SK-N-SH treated with all-trans-retinoic acid at 6 μM for 48 hours (cell line): ENCODE measurements at regions not wholly inside any gene's neighbourhood (a gene's known extent, or its start where the extent isn't known, plus 50 kb on each side); places are given as distances from the start of the nearest gene placed in this dataset.

Experiments
- ATAC-seq: fragments of 200-7000 bp; cut with Tn5 transposase; 3 replicates; pipeline ENCODE4 v1.9.1; 2020; ENCODE audit warnings: mild to moderate bottlenecking, moderate library complexity
- ARNTL ChIP-seq: fragments of 450-650 bp; formaldehyde crosslinking; IDR thresholded peaks from 2 replicates; pipeline ENCODE4 v1.5.0; 2020; ENCODE audit warnings: low read depth, mild to moderate bottlenecking, moderate library complexity, borderline replicate concordance
- BACH2 ChIP-seq: fragments of 250-450 bp; sonication (Bioruptor Pico); IDR thresholded peaks from 2 replicates; pipeline ENCODE4 v1.9.0; 2021; ENCODE audit warnings: mild to moderate bottlenecking, borderline replicate concordance
- CREB5 ChIP-seq: fragments of 250-450 bp; sonication (Bioruptor Pico); IDR thresholded peaks from 2 replicates; pipeline ENCODE4 v1.5.1; 2020; ENCODE audit warnings: low read depth, mild to moderate bottlenecking, moderate library complexity
- CSRNP3 ChIP-seq: fragments of 250-450 bp; sonication (Bioruptor Pico); IDR thresholded peaks from 2 replicates; pipeline ENCODE4 v1.5.1; 2021; ENCODE audit warnings: mild to moderate bottlenecking, moderate library complexity
- ESRRG ChIP-seq: fragments of 250-450 bp; sonication (Bioruptor Pico); IDR thresholded peaks from 2 replicates; pipeline ENCODE4 v1.6.1; 2021; ENCODE audit warnings: mild to moderate bottlenecking
- GLIS3 ChIP-seq: fragments of 250-450 bp; sonication (Bioruptor Pico); IDR thresholded peaks from 2 replicates; pipeline ENCODE4 v1.5.0; 2020; ENCODE audit warnings: mild to moderate bottlenecking, moderate library complexity
- ISL1 ChIP-seq: fragments of 250-450 bp; sonication (Bioruptor Pico); IDR thresholded peaks from 2 replicates; pipeline ENCODE4 v2.1.2; 2022; ENCODE audit warnings: mild to moderate bottlenecking, moderate library complexity
- OSR1 ChIP-seq: fragments of 250-450 bp; sonication (Bioruptor Pico); IDR thresholded peaks from 2 replicates; pipeline ENCODE4 v1.8.0; 2022; ENCODE audit warnings: moderate library complexity, mild to moderate bottlenecking, inconsistent platforms
- PATZ1 ChIP-seq: fragments of 250-450 bp; sonication (Bioruptor Pico); IDR thresholded peaks from 2 replicates; pipeline ENCODE4 v1.8.0; 2020; ENCODE audit warnings: mild to moderate bottlenecking, moderate library complexity, borderline replicate concordance
- PPARA ChIP-seq: fragments of 250-450 bp; sonication (Bioruptor Pico); IDR thresholded peaks from 2 replicates; pipeline ENCODE4 v1.5.0; 2020; ENCODE audit warnings: mild to moderate bottlenecking, borderline replicate concordance
- RARB ChIP-seq: fragments of 250-450 bp; sonication (Bioruptor Pico); IDR thresholded peaks from 2 replicates; pipeline ENCODE4 v1.8.0; 2021; ENCODE audit warnings: mild to moderate bottlenecking, moderate library complexity
- SNAI2 ChIP-seq: fragments of 250-450 bp; sonication (Bioruptor Pico); IDR thresholded peaks from 2 replicates; pipeline ENCODE4 v1.5.0; 2020; ENCODE audit warnings: mild to moderate bottlenecking, moderate library complexity
- TCF4 ChIP-seq: fragments of 250-450 bp; sonication (Bioruptor Pico); IDR thresholded peaks from 2 replicates; pipeline ENCODE4 v1.8.0; 2021; ENCODE audit warnings: mild to moderate bottlenecking, moderate library complexity, borderline replicate concordance
- TOX ChIP-seq: fragments of 250-450 bp; sonication (Bioruptor Pico); IDR thresholded peaks from 2 replicates; pipeline ENCODE4 v1.8.0; 2021; ENCODE audit warnings: mild to moderate bottlenecking, moderate library complexity, borderline replicate concordance
- TSHZ2 ChIP-seq: fragments of 250-450 bp; sonication (Bioruptor Pico); IDR thresholded peaks from 2 replicates; pipeline ENCODE4 v1.5.0; 2020; ENCODE audit warnings: mild to moderate bottlenecking, moderate library complexity
- ZC3H10 ChIP-seq: fragments of 250-450 bp; sonication (Bioruptor Pico); IDR thresholded peaks from 2 replicates; pipeline ENCODE4 v1.5.1; 2021; ENCODE audit warnings: mild to moderate bottlenecking, moderate library complexity
- ZFP3 ChIP-seq: fragments of 250-450 bp; sonication (Bioruptor Pico); IDR thresholded peaks from 2 replicates; pipeline ENCODE4 v1.5.0; 2020; ENCODE audit warnings: mild to moderate bottlenecking, moderate library complexity
- ZFP30 ChIP-seq: fragments of 450-650 bp; formaldehyde crosslinking; IDR thresholded peaks from 2 replicates; pipeline ENCODE4 v1.5.0; 2022; ENCODE audit warnings: mild to moderate bottlenecking, moderate library complexity
- ZNF565 ChIP-seq: fragments of 450-650 bp; formaldehyde crosslinking; conservative IDR thresholded peaks from 2 replicates; pipeline ENCODE4 v1.5.0; 2020; ENCODE audit warnings: low read depth, mild to moderate bottlenecking, moderate library complexity
- ZNF70 ChIP-seq: fragments of 450-650 bp; formaldehyde crosslinking; IDR thresholded peaks from 2 replicates; pipeline ENCODE4 v1.5.0; 2020; ENCODE audit warnings: mild to moderate bottlenecking, moderate library complexity
- ZNF8 ChIP-seq: fragments of 450-650 bp; formaldehyde crosslinking; IDR thresholded peaks from 2 replicates; pipeline ENCODE4 v1.5.0; 2020; ENCODE audit warnings: mild to moderate bottlenecking, moderate library complexity

- TF ChIP-seq PATZ1 (no peak), CREB5 (CRISPR knock-in tag) (no peak), GLIS3 (no peak)
- no peak for ATAC-seq
These were observed 77.1 kb upstream of the UNC5B start for GRCh38 chr10:71135236-71135635.

GRCh38 chr10:71136036-71136721 lies 76.2 kb upstream of the UNC5B start:
- no peak for ATAC-seq
- TF ChIP-seq RARB (CRISPR knock-in tag) (no peak), TCF4 (CRISPR knock-in tag) (no peak), ZC3H10 (no peak), ZNF8 (CRISPR knock-in tag) (no peak), SNAI2 (CRISPR knock-in tag) (no peak), ZFP3 (CRISPR knock-in tag) (no peak), TSHZ2 (CRISPR knock-in tag) (no peak), ZFP30 (CRISPR knock-in tag) (no peak), PPARA (CRISPR knock-in tag) (no peak), ZNF70 (CRISPR knock-in tag) (no peak), GLIS3 (no peak), CSRNP3 (CRISPR knock-in tag) (no peak), TOX (CRISPR knock-in tag) (no peak), ISL1 (CRISPR knock-in tag) (no peak), ZNF565 (CRISPR knock-in tag) (no peak), OSR1 (no peak), PATZ1 (no peak)

GRCh38 chr10:71137701-71138100 lies 74.7 kb upstream of the UNC5B start:
- no peak for TF ChIP-seq PATZ1
- no peak for TF ChIP-seq ZNF8 (CRISPR knock-in tag)
- TF ChIP-seq TOX (CRISPR knock-in tag), result no peak
- no peak for TF ChIP-seq ESRRG (CRISPR knock-in tag)
- no peak for TF ChIP-seq CSRNP3 (CRISPR knock-in tag)
- TF ChIP-seq BACH2 (CRISPR knock-in tag), result no peak
- TF ChIP-seq ISL1 (CRISPR knock-in tag), result no peak
- TF ChIP-seq ZNF70 (CRISPR knock-in tag), result no peak
- TF ChIP-seq ARNTL (CRISPR knock-in tag), result no peak
- ATAC-seq, result no peak
